ENCODE measurements at regions not wholly inside any gene's neighbourhood (a gene's known extent, or its start where the extent isn't known, plus 50 kb on each side); places are given as distances from the start of the nearest gene placed in this dataset.

DNA sequence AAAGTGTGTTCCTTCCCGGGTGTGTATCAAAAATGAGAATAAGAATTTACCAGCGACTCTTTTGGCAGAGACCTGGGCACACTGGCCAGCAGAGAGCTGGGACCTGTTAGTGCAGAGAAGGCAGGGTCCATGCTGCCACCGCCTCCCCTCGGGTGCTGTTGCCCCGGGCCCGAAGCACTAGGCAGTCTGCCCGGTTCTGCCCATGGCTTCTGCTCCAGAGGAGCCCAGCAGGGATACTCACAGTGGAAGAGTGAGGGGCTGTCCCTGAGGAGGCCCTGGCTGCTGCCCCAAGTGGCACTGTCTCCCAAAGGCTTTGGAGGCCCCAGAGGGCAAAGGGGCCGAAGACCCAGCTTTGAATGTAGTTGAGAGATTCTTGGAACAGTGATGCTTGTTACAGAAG is 80.5 kb downstream of the MIS18A start:
- TF ChIP-seq, protein P1, sequence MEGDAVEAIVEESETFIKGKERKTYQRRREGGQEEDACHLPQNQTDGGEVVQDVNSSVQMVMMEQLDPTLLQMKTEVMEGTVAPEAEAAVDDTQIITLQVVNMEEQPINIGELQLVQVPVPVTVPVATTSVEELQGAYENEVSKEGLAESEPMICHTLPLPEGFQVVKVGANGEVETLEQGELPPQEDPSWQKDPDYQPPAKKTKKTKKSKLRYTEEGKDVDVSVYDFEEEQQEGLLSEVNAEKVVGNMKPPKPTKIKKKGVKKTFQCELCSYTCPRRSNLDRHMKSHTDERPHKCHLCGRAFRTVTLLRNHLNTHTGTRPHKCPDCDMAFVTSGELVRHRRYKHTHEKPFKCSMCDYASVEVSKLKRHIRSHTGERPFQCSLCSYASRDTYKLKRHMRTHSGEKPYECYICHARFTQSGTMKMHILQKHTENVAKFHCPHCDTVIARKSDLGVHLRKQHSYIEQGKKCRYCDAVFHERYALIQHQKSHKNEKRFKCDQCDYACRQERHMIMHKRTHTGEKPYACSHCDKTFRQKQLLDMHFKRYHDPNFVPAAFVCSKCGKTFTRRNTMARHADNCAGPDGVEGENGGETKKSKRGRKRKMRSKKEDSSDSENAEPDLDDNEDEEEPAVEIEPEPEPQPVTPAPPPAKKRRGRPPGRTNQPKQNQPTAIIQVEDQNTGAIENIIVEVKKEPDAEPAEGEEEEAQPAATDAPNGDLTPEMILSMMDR (IDR thresholded peaks at IDR 0.05): no peak
- no peak for TF ChIP-seq POLR2AphosphoS5 (IDR thresholded peaks at IDR 0.05; ENCODE audit: low read depth, low read length)

Measured in Panc1 (cell line).